SK-N-SH treated with all-trans-retinoic acid at 6 μM for 48 hours (cell line): ENCODE measurements at regions not wholly inside any gene's neighbourhood (a gene's known extent, or its start where the extent isn't known, plus 50 kb on each side); places are given as distances from the start of the nearest gene placed in this dataset.

ENCODE experiments used
- ARNTL ChIP-seq: fragments of 450-650 bp; formaldehyde crosslinking; IDR thresholded peaks from 2 replicates; pipeline ENCODE4 v1.5.0; 2020; ENCODE audit warnings: low read depth, mild to moderate bottlenecking, moderate library complexity, borderline replicate concordance
- BACH2 ChIP-seq: fragments of 250-450 bp; sonication (Bioruptor Pico); IDR thresholded peaks from 2 replicates; pipeline ENCODE4 v1.9.0; 2021; ENCODE audit warnings: mild to moderate bottlenecking, borderline replicate concordance
- CREB5 ChIP-seq: fragments of 250-450 bp; sonication (Bioruptor Pico); IDR thresholded peaks from 2 replicates; pipeline ENCODE4 v1.5.1; 2020; ENCODE audit warnings: low read depth, mild to moderate bottlenecking, moderate library complexity
- CSRNP3 ChIP-seq: fragments of 250-450 bp; sonication (Bioruptor Pico); IDR thresholded peaks from 2 replicates; pipeline ENCODE4 v1.5.1; 2021; ENCODE audit warnings: mild to moderate bottlenecking, moderate library complexity
- ESRRG ChIP-seq: fragments of 250-450 bp; sonication (Bioruptor Pico); IDR thresholded peaks from 2 replicates; pipeline ENCODE4 v1.6.1; 2021; ENCODE audit warnings: mild to moderate bottlenecking
- ISL1 ChIP-seq: fragments of 250-450 bp; sonication (Bioruptor Pico); IDR thresholded peaks from 2 replicates; pipeline ENCODE4 v2.1.2; 2022; ENCODE audit warnings: mild to moderate bottlenecking, moderate library complexity
- PPARA ChIP-seq: fragments of 250-450 bp; sonication (Bioruptor Pico); IDR thresholded peaks from 2 replicates; pipeline ENCODE4 v1.5.0; 2020; ENCODE audit warnings: mild to moderate bottlenecking, borderline replicate concordance
- TCF4 ChIP-seq: fragments of 250-450 bp; sonication (Bioruptor Pico); IDR thresholded peaks from 2 replicates; pipeline ENCODE4 v1.8.0; 2021; ENCODE audit warnings: mild to moderate bottlenecking, moderate library complexity, borderline replicate concordance
- ZFP3 ChIP-seq: fragments of 250-450 bp; sonication (Bioruptor Pico); IDR thresholded peaks from 2 replicates; pipeline ENCODE4 v1.5.0; 2020; ENCODE audit warnings: mild to moderate bottlenecking, moderate library complexity
- ZFP30 ChIP-seq: fragments of 450-650 bp; formaldehyde crosslinking; IDR thresholded peaks from 2 replicates; pipeline ENCODE4 v1.5.0; 2022; ENCODE audit warnings: mild to moderate bottlenecking, moderate library complexity
- ZNF70 ChIP-seq: fragments of 450-650 bp; formaldehyde crosslinking; IDR thresholded peaks from 2 replicates; pipeline ENCODE4 v1.5.0; 2020; ENCODE audit warnings: mild to moderate bottlenecking, moderate library complexity
- ZNF8 ChIP-seq: fragments of 450-650 bp; formaldehyde crosslinking; IDR thresholded peaks from 2 replicates; pipeline ENCODE4 v1.5.0; 2020; ENCODE audit warnings: mild to moderate bottlenecking, moderate library complexity

- no peak for TF ChIP-seq CREB5 (CRISPR knock-in tag)
- no peak for TF ChIP-seq PPARA
- TF ChIP-seq ISL1, result no peak
- no peak for TF ChIP-seq CSRNP3 (CRISPR knock-in tag)
- TF ChIP-seq ARNTL (CRISPR knock-in tag), result no peak
- no peak for TF ChIP-seq ZFP30
- TF ChIP-seq ZFP3 (CRISPR knock-in tag), result no peak
- no peak for TF ChIP-seq ZNF70 (CRISPR knock-in tag)
- TF ChIP-seq ZNF8 (CRISPR knock-in tag), result no peak
- TF ChIP-seq ESRRG (CRISPR knock-in tag), result no peak
- TF ChIP-seq BACH2 (CRISPR knock-in tag), result no peak
- TF ChIP-seq TCF4 (CRISPR knock-in tag), result no peak
Observed at GRCh38 chr1:228941666-228942065, 206.4 kb downstream of the RHOU start.
